T-helper 2 cell treated with Interferon-gamma antibody and Interleukin-4, amounts not matched to agents 5 μg/mL and 100 μg/mL, for 36 hours (primary cell): ENCODE measurements at regions not wholly inside any gene's neighbourhood (a gene's known extent, or its start where the extent isn't known, plus 50 kb on each side); places are given as distances from the start of the nearest gene placed in this dataset.
"Not testable (repeated sequence)": the region's sequence is repeated elsewhere in the genome, so short reads cannot be mapped to it uniquely, and the experiment has no call there.

Source experiments
- DNase-seq: peaks from one replicate; pipeline ENCODE4 v3.0.0; 2021; ENCODE audit warnings: low spot score
- H3K27ac Mint-ChIP-seq: one replicate; pipeline ENCODE4 v1.8.0; 2021; ENCODE audit warnings: mild to moderate bottlenecking, mixed read lengths
- H3K27me3 Mint-ChIP-seq: one replicate; pipeline ENCODE4 v1.8.0; 2021; ENCODE audit warnings: low read depth, mixed read lengths
- H3K36me3 Mint-ChIP-seq: one replicate; pipeline ENCODE4 v1.8.0; 2021; ENCODE audit warnings: low read depth, mixed read lengths
- H3K4me1 Mint-ChIP-seq: one replicate; pipeline ENCODE4 v1.8.0; 2021; ENCODE audit warnings: low read depth, mixed read lengths
- H3K4me3 Mint-ChIP-seq: one replicate; pipeline ENCODE4 v1.8.0; 2022; ENCODE audit warnings: mild to moderate bottlenecking, moderate library complexity, mixed read lengths
- H3K9me3 Mint-ChIP-seq: one replicate; pipeline ENCODE4 v1.8.0; 2021; ENCODE audit warnings: mixed read lengths

DNA sequence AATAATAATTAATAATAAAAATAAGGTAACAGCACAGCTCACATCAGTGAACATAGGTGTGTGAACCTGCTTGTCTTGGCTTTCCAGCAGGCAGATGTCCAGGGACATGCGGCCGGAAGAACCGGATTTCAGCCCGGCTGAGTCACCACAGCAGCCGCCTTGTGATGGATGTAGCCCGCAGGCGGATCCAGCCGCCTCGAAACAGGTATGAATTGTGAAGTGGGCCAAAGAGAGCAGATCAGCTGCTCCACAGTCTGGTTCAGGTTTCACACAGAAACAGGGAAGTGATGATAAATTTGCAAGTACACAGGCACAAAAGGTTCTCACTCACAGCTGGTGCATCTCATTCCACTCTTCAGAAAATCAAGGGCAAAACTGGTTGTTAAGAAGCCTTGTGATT lies 55.1 kb downstream of the ID4 start:
- no peak for DNase-seq
- no peaks in the 10 kb centered on the region for H3K4me1 Mint-ChIP-seq
- no peaks in the 10 kb centered on the region for H3K36me3 Mint-ChIP-seq
- H3K27ac Mint-ChIP-seq = no peak overlapping the region
- H3K27me3 Mint-ChIP-seq = no peaks in the 10 kb centered on the region
- H3K9me3 Mint-ChIP-seq = no peaks in the 10 kb centered on the region
- no peak overlapping the region for H3K4me3 Mint-ChIP-seq

- peaks cover 6% of the 10 kb centered on the region for H3K9me3 Mint-ChIP-seq
- no peaks in the 10 kb centered on the region for H3K36me3 Mint-ChIP-seq
- no peak for DNase-seq
- H3K4me1 Mint-ChIP-seq = no peaks in the 10 kb centered on the region
- H3K27me3 Mint-ChIP-seq = no peaks in the 10 kb centered on the region
- H3K4me3 Mint-ChIP-seq = no peak overlapping the region
- H3K27ac Mint-ChIP-seq = no peak overlapping the region
These were observed 58.9 kb downstream of the ID4 start for GRCh38 chr6:19895866-19896692.

GRCh38 chr6:19896693-19897010 lies 59.5 kb downstream of the ID4 start:
- no peak overlapping the region for H3K4me3 Mint-ChIP-seq
- no peak for DNase-seq
- H3K9me3 Mint-ChIP-seq = peaks cover 6% of the 10 kb centered on the region
- no peaks in the 10 kb centered on the region for H3K4me1 Mint-ChIP-seq
- no peaks in the 10 kb centered on the region for H3K27me3 Mint-ChIP-seq
- no peaks in the 10 kb centered on the region for H3K36me3 Mint-ChIP-seq
- H3K27ac Mint-ChIP-seq = no peak overlapping the region

DNA sequence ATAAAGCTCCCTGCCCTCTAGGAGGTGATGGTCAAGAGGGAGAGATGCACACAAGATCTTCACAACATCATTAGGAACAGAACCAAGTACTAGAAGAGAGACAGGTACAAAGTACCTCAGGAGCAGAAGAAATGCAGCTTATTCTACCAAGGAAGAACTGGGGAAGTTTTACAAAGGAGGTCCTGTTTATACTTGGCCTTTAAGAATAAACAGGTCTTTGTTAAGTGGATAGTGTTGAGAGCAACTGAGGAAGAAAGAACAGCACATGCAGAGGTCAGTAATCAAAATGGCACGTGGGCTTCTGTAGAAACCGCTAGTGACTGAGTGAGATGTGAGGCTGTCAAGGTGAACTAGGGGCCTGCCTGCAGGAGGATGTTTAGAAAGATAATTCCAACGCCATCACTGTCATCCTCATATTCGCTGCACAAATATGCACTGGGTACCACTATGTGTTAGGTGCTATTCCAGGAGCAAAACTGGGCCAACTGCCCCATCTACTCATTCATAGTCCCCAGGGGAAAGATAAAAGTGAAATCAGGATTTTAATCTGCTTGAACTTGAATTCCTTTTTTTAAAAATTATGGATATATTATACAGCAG lies 61.1 kb downstream of the ID4 start:
- DNase-seq = no peak
- Mint-ChIP-seq H3K36me3 (no peaks in the 10 kb centered on the region), H3K27ac (no peak overlapping the region), H3K9me3 (peaks cover 6% of the 10 kb centered on the region), H3K27me3 (no peaks in the 10 kb centered on the region), H3K4me3 (no peak overlapping the region), H3K4me1 (no peaks in the 10 kb centered on the region)

GRCh38 chr6:19902201-19902600 lies 65.0 kb downstream of the ID4 start:
- no peak overlapping the region for H3K4me3 Mint-ChIP-seq
- DNase-seq = no peak

DNA sequence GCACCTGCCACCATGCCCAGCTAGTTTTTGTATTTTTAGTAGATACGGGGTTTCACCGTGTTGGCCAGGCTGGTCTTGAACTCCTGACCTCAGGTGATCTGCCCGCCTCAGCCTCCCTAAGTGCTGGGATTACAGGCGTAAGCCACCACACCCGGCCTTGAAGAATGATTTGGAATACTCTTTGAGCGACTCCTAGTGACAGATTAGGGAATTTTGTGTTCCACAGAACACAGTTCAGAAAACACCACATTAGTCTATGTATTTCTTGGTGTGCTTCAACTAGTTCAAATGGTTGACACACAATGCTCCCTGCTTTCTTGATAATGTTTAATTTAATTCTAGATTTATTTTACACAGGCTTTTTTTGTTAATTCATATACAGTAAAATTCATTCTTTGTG lies 67.2 kb downstream of the ID4 start:
- DNase-seq, H3K27me3 Mint-ChIP-seq, H3K9me3 Mint-ChIP-seq, H3K4me3 Mint-ChIP-seq, H3K4me1 Mint-ChIP-seq, H3K27ac Mint-ChIP-seq, H3K36me3 Mint-ChIP-seq: not testable (repeated sequence)

More at GRCh38 chr6:19902201-19902600, 65.0 kb downstream of the ID4 start:
- Mint-ChIP-seq H3K27me3 (no peaks in the 10 kb centered on the region), H3K36me3 (no peaks in the 10 kb centered on the region), H3K9me3 (peaks cover 6% of the 10 kb centered on the region), H3K27ac (no peak overlapping the region), H3K4me1 (no peaks in the 10 kb centered on the region)

DNA sequence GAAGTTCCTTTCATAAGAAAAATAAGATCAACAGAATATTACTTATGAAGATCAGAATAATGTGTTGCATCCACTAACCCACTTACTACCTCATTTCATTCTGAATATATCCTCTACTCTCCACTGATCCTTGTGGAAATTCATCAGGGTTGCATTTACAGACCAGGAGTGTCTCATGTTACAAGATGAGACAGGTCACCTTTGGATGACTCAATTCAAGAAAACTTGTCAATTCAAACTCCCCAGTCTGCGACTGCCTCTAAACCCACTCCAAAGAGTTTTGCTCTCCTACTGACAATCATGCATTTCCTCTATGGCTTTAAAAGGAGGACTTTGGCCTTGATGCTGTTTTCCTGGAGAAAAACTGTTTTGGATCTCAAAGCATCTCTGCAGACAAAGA lies 68.4 kb downstream of the ID4 start:
- Mint-ChIP-seq H3K4me1 (no peaks in the 10 kb centered on the region), H3K36me3 (no peaks in the 10 kb centered on the region), H3K4me3 (no peak overlapping the region), H3K27ac (no peak overlapping the region), H3K27me3 (no peaks in the 10 kb centered on the region), H3K9me3 (no peaks in the 10 kb centered on the region)
- DNase-seq = no peak

GRCh38 chr6:19906171-19906570 lies 69.0 kb downstream of the ID4 start:
- no peak for DNase-seq
- Mint-ChIP-seq H3K27me3 (no peaks in the 10 kb centered on the region), H3K9me3 (no peaks in the 10 kb centered on the region), H3K4me1 (no peaks in the 10 kb centered on the region), H3K36me3 (no peaks in the 10 kb centered on the region), H3K27ac (no peak overlapping the region), H3K4me3 (no peak overlapping the region)

DNA sequence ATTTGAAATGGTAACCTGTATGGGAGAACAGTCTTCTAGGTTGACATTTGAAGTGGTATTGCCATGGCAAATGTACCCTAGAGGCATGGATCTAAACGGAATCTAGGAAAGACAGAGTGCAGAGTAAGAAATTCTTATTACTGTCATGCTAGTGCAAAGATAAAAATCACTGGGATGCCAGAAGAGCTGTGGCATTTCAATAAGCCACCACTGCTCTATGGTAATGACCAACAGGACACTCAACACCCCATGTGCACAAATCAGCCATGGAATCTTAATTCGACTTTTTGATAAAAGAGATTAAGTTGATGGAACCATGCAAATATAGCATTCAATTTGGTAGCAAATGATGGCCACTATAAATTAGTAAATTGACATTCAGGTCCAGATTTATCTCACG lies 74.1 kb downstream of the ID4 start:
- no peak overlapping the region for H3K27ac Mint-ChIP-seq
- H3K36me3 Mint-ChIP-seq = no peaks in the 10 kb centered on the region
- DNase-seq = no peak
- H3K4me3 Mint-ChIP-seq = no peak overlapping the region
- H3K27me3 Mint-ChIP-seq = no peaks in the 10 kb centered on the region
- H3K4me1 Mint-ChIP-seq = no peaks in the 10 kb centered on the region
- H3K9me3 Mint-ChIP-seq = peaks cover 12% of the 10 kb centered on the region

DNA sequence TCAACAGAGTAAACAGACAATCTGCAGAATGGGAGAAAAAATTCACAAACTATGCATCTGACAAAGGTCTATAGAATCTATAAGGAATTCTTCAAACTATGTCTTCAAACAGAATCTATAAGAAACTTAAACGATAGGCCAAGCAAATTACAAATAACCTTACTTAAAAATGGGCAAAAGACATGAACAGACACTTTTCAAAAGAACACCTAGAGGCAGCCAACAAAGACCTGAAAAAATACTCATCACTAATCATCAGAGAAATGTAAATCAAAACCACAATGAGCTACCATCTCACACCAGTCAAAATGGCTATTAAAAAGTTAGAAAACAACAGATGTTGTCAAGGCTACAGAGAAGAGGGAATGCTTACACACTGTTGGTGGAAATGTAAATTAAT lies 81.3 kb downstream of the ID4 start:
- no peak for DNase-seq
- Mint-ChIP-seq H3K4me1 (no peaks in the 10 kb centered on the region), H3K4me3 (no peak overlapping the region), H3K9me3 (peaks cover 14% of the 10 kb centered on the region), H3K36me3 (no peaks in the 10 kb centered on the region), H3K27me3 (no peaks in the 10 kb centered on the region), H3K27ac (no peak overlapping the region)

- no peak overlapping the region for H3K4me3 Mint-ChIP-seq
- H3K9me3 Mint-ChIP-seq = peaks cover 9% of the 10 kb centered on the region
- no peaks in the 10 kb centered on the region for H3K4me1 Mint-ChIP-seq
- no peaks in the 10 kb centered on the region for H3K36me3 Mint-ChIP-seq
- H3K27me3 Mint-ChIP-seq = no peaks in the 10 kb centered on the region
- no peak for DNase-seq
- no peak overlapping the region for H3K27ac Mint-ChIP-seq
These were observed 84.6 kb downstream of the ID4 start for GRCh38 chr6:19921786-19922185.

DNA sequence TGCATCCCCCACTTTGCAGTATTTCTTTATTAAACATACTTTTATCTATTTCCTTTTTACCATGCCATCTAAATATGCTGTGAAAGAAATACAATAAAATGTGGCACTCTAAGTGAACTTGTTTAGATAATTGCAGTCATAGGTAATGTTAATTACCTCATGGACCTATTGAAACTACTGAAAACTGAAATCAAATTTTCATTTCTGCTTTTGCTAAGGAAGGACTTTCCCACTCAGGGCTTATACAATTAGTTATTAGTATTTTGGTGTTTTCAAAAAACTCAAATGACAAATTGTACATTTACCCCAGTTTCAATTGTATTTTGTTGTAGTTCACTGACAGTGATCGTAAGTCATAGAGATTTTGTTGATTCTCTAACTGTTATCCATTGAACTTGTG lies 88.4 kb downstream of the ID4 start:
- Mint-ChIP-seq H3K9me3 (no peaks in the 10 kb centered on the region), H3K4me1 (no peaks in the 10 kb centered on the region), H3K27ac (no peak overlapping the region), H3K27me3 (no peaks in the 10 kb centered on the region), H3K4me3 (no peak overlapping the region), H3K36me3 (no peaks in the 10 kb centered on the region)
- no peak for DNase-seq

DNA sequence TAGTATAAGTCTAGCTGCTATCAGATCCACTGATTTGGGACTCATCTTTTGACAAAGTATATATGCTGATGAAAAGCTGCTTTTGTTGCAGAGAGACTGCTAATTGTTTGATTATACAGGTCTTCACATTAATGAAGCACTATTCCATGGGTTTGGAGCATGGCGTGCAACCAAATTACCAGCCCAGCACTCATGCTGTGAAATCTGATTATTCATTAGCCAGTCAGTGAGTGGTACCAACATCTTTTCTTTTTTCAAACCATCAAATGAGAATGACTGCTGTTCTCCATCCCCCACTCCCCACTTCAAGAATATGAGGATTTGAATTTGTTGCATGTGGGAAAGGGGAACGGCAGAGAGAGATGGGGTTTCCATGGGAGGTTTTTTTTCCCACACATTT lies 91.3 kb downstream of the ID4 start:
- H3K4me1 Mint-ChIP-seq = no peaks in the 10 kb centered on the region
- no peaks in the 10 kb centered on the region for H3K36me3 Mint-ChIP-seq
- H3K4me3 Mint-ChIP-seq = no peak overlapping the region
- no peak overlapping the region for H3K27ac Mint-ChIP-seq
- H3K27me3 Mint-ChIP-seq = no peaks in the 10 kb centered on the region
- no peak for DNase-seq
- H3K9me3 Mint-ChIP-seq = no peaks in the 10 kb centered on the region

DNA sequence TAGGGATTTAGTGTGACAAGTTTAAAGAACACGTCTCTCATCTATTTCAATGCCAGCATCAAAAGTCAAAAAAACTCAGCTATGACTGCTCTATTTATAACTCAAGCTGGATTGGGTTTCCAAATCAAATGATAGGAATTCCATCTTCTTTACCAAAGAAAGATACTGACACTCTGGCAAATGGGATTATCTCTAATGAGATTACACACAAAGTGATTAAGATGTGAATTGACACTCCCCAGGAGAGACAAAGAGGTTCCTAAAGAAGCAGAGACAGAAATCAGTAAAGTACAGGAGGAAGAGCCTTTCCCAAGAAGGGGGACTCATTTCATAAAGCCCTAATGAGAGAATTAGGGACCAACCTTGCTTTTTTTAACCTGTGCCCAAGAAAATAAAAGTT lies 92.1 kb downstream of the ID4 start:
- no peak for DNase-seq
- H3K27ac Mint-ChIP-seq = no peak overlapping the region
- no peaks in the 10 kb centered on the region for H3K27me3 Mint-ChIP-seq
- H3K36me3 Mint-ChIP-seq = no peaks in the 10 kb centered on the region
- H3K4me3 Mint-ChIP-seq = no peak overlapping the region
- no peaks in the 10 kb centered on the region for H3K9me3 Mint-ChIP-seq
- no peaks in the 10 kb centered on the region for H3K4me1 Mint-ChIP-seq
